KOPT-K1 (cell line): ENCODE measurements at regions not wholly inside any gene's neighbourhood (a gene's known extent, or its start where the extent isn't known, plus 50 kb on each side); places are given as distances from the start of the nearest gene placed in this dataset.

Source experiments
- H3K27ac ChIP-seq: fragments of 200-600 bp; sonication (generic); 2 replicates; pipeline ENCODE4 v1.5.1; 2016; ENCODE audit warnings: antibody characterized with exemption, mild to moderate bottlenecking, low read depth, low read length; ENCODE audit not compliant: poor library complexity, severe bottlenecking
- H3K36me3 ChIP-seq: fragments of 200-600 bp; sonication (generic); 2 replicates; pipeline ENCODE4 v1.5.1; 2017; ENCODE audit warnings: antibody characterized with exemption, mild to moderate bottlenecking, low read length, moderate library complexity; ENCODE audit not compliant: insufficient read depth
- H3K9me3 ChIP-seq: fragments of 200-600 bp; sonication (generic); 2 replicates; pipeline ENCODE4 v1.5.1; 2017; ENCODE audit warnings: antibody characterized with exemption, low read length, mild to moderate bottlenecking; ENCODE audit not compliant: insufficient read depth, poor library complexity, severe bottlenecking

- no peaks in the 10 kb centered on the region for H3K36me3 ChIP-seq
- H3K9me3 ChIP-seq: peaks cover 3% of the 10 kb centered on the region
- no peak overlapping the region for H3K27ac ChIP-seq
These were observed 236.7 kb upstream of the GATB start for GRCh38 chr4:151997461-151997860.

DNA sequence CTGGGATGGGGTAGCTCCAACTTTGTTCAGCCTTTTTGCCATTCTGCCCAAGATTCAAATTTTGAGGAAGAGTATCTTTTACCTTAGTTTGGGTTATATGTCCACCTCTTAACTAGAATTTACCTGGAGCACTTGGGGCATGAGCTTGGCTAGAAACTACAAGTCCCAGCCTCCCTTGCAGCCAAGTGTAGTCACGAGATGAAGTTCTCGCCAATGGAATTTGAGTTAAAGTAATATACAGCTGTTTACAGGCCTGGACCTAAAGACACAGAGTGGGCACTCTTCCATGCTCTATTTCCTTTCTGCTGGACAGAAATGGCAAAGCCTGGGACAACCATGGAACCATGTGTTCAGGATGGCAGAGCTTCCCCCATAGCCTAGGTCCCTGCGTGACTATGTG lies 233.6 kb upstream of the GATB start:
- H3K9me3 ChIP-seq: peaks cover 3% of the 10 kb centered on the region
- no peaks in the 10 kb centered on the region for H3K36me3 ChIP-seq
- H3K27ac ChIP-seq: no peak overlapping the region

- Histone ChIP-seq H3K9me3 (peaks cover 3% of the 10 kb centered on the region), H3K36me3 (no peaks in the 10 kb centered on the region), H3K27ac (no peak overlapping the region)
These were observed 232.7 kb upstream of the GATB start for GRCh38 chr4:151993521-151993920.

DNA sequence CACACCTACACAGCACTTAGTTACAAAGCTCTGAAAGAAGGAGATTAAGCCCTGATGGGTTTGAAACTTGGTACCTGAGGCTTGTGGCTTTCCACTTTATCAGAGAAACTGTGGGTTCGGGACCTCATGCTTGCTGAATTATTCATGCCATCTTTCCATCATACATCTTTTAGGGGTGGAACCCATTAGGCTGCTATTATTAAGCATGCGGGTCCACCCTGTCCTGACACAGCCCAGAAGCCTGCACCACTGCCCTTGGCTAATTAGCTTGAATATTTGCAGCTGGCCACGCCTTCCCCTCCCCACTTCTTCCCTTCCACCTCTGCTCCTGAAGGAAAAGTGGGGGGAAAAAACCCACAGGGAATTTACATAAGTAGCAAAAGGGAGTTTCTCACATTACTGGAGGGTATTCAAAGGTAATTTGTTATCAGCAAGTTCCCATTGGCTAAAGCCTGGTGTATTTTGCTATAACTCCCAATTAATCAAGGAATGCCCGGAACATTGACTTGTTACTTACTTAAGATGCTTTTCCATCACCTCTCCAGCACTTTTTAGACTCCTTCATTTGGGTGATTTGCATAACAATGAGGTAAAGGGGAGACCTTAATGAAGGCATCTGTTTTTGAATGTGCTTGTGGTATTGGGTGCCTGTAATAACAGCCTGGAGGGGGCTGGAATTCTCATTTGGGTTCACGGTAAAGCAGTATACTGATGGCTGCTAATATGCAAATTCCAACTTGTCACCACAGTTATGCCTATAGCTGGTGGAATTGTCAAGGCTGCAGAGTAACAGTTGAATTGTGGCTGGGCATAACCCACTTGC lies 231.7 kb upstream of the GATB start:
- no peaks in the 10 kb centered on the region for H3K36me3 ChIP-seq
- no peak overlapping the region for H3K27ac ChIP-seq
- H3K9me3 ChIP-seq: peaks cover 3% of the 10 kb centered on the region

- H3K9me3 ChIP-seq: peaks cover 3% of the 10 kb centered on the region
- no peaks in the 10 kb centered on the region for H3K36me3 ChIP-seq
- H3K27ac ChIP-seq: peak overlapping the region; percentile 52
These were observed 231.0 kb upstream of the GATB start for GRCh38 chr4:151991884-151992167.

DNA sequence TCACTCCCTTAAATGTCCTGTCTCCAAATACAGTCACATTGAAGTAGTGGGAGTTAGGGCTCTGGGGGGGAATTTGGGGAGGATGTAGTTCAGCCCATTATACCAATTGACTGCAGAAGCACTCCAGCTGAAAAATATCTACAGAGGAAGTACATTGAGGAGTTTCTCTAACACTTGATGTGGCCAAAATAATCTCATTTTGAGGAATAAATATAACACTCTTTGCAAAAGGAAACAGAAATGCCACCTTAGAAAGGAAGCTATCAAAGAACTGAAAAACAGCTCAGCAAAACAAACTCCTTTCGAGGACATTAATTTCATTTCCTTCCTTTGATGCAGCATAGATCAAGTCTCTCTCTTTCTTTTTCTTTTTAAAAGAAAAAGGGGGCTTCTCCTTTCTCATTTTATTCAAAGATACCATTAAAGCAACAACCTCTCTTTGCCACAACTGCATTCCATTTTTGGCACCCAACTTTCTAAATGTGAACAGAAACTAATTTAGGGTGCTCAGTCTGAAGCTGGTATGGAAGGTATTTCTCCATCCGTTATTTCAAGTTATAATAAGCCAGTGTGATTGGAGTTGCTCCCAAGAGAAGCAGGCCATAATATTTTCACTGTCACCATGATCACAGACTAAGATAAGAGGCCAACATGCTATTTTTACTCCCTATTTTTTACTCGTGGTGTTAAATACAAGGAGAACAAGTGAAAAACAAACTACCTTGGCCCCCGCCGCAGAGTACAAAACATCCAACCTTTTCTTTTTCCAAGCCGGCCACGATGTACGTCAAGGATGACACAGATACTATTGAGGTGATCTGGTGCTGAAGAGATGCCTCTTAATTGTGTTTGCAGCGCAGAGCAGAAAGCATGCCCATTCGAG lies 230.4 kb upstream of the GATB start:
- H3K27ac ChIP-seq: peak overlapping the region; percentile 52
- H3K9me3 ChIP-seq: peaks cover 3% of the 10 kb centered on the region
- no peaks in the 10 kb centered on the region for H3K36me3 ChIP-seq

GRCh38 chr4:151990201-151990600 lies 229.4 kb upstream of the GATB start:
- Histone ChIP-seq H3K36me3 (no peaks in the 10 kb centered on the region), H3K9me3 (peaks cover 3% of the 10 kb centered on the region), H3K27ac (peak overlapping the region; percentile 52)

GRCh38 chr4:151988591-151988990 lies 227.8 kb upstream of the GATB start:
- no peaks in the 10 kb centered on the region for H3K9me3 ChIP-seq

GRCh38 chr4:151987606-151988005 lies 226.8 kb upstream of the GATB start:
- Histone ChIP-seq H3K36me3 (no peaks in the 10 kb centered on the region), H3K27ac (no peak overlapping the region), H3K9me3 (no peaks in the 10 kb centered on the region)

More at GRCh38 chr4:151988591-151988990, 227.8 kb upstream of the GATB start:
- H3K27ac ChIP-seq: no peak overlapping the region
- H3K36me3 ChIP-seq: no peaks in the 10 kb centered on the region

- H3K27ac ChIP-seq: no peak overlapping the region
These were observed 223.0 kb upstream of the GATB start for GRCh38 chr4:151983854-151984253.

GRCh38 chr4:151979819-151980218 lies 219.0 kb upstream of the GATB start:
- Histone ChIP-seq H3K27ac (no peak overlapping the region), H3K9me3 (peaks cover 25% of the 10 kb centered on the region), H3K36me3 (no peaks in the 10 kb centered on the region)

More at GRCh38 chr4:151983854-151984253, 223.0 kb upstream of the GATB start:
- no peaks in the 10 kb centered on the region for H3K9me3 ChIP-seq
- no peaks in the 10 kb centered on the region for H3K36me3 ChIP-seq

GRCh38 chr4:151968643-151969042 lies 207.8 kb upstream of the GATB start:
- no peak overlapping the region for H3K27ac ChIP-seq
- H3K9me3 ChIP-seq: no peaks in the 10 kb centered on the region
- no peaks in the 10 kb centered on the region for H3K36me3 ChIP-seq

DNA sequence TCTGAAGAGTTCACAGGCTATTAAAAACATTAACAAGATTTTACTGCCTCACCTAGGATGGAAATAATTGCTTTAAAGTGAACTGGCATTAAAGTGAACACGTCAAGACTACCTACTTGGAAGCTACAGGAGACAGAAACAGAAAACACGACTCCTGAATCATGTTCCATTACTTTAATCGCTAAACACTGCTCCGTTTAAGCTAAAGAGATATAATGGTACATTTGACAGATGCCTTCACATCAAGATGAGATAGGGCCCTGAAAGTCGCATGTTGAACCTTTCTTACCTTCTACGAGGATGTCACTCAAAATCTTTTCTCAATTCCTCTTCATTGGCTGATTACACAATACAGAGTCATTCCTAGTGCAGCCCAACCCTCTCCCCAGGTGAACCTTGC lies 206.3 kb upstream of the GATB start:
- H3K36me3 ChIP-seq: no peaks in the 10 kb centered on the region
- H3K9me3 ChIP-seq: no peaks in the 10 kb centered on the region
- H3K27ac ChIP-seq: no peak overlapping the region

GRCh38 chr4:151962138-151962823 lies 201.5 kb upstream of the GATB start:
- Histone ChIP-seq H3K27ac (no peak overlapping the region), H3K36me3 (no peaks in the 10 kb centered on the region), H3K9me3 (no peaks in the 10 kb centered on the region)

- no peaks in the 10 kb centered on the region for H3K9me3 ChIP-seq
- H3K36me3 ChIP-seq: no peaks in the 10 kb centered on the region
- H3K27ac ChIP-seq: no peak overlapping the region
These were observed 200.6 kb upstream of the GATB start for GRCh38 chr4:151961456-151961855.
